Bronchial epithelial cell (primary cell): ENCODE measurements at regions not wholly inside any gene's neighbourhood (a gene's known extent, or its start where the extent isn't known, plus 50 kb on each side); places are given as distances from the start of the nearest gene placed in this dataset.
"Not testable (repeated sequence)": the region's sequence is repeated elsewhere in the genome, so short reads cannot be mapped to it uniquely, and the experiment has no call there.

Source experiments
- DNase-seq: peaks from one replicate; pipeline ENCODE4 v3.0.0-alpha.2; 2010; ENCODE audit warnings: low read depth
- FAIRE-seq: peaks from 2 replicates; lab custom pipeline; 2011; peaks lifted over from hg19 to GRCh38; lab: Jason Lieb, UNC
- H3K27me3 ChIP-seq: 2 replicates; pipeline ENCODE4 v1.5.1; 2011; ENCODE audit warnings: low read length; ENCODE audit not compliant: control insufficient read depth, insufficient read depth
- H3K36me3 ChIP-seq: 2 replicates; pipeline ENCODE4 v1.5.1; 2011; ENCODE audit warnings: low read length; ENCODE audit not compliant: control insufficient read depth, insufficient read depth
- H3K4me3 ChIP-seq: 2 replicates; pipeline ENCODE4 v1.5.1; 2011; ENCODE audit warnings: mild to moderate bottlenecking, low read depth, low read length, control low read depth
- TF ChIP-seq, protein P1 (sequence below): IDR thresholded peaks from 2 replicates; pipeline ENCODE4 v1.5.1; 2011; ENCODE audit warnings: mild to moderate bottlenecking, moderate library complexity, low read length, control low read depth, inconsistent platforms; ENCODE audit not compliant: insufficient read depth, severe bottlenecking

DNA sequence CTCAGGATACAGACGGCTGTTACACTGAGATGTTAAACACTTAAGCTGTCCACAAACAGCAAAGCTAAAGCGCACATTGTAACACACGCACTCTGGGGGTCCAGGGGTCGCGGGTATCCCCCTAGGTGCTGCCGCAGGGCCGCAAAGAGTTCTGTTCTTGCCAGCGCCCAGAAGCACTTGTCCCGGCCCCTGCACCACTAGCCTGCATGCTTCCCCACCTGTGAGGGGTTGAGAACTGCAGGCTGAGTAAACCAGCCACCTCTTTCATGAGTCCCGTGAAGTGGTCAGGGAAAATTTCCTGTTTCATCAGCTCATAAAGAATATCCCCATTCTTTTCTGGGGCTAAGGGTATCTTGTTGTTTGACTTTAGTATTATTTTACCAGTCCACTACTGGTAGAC lies 154.4 kb upstream of the FBXL17 start:
- TF ChIP-seq, protein P1, sequence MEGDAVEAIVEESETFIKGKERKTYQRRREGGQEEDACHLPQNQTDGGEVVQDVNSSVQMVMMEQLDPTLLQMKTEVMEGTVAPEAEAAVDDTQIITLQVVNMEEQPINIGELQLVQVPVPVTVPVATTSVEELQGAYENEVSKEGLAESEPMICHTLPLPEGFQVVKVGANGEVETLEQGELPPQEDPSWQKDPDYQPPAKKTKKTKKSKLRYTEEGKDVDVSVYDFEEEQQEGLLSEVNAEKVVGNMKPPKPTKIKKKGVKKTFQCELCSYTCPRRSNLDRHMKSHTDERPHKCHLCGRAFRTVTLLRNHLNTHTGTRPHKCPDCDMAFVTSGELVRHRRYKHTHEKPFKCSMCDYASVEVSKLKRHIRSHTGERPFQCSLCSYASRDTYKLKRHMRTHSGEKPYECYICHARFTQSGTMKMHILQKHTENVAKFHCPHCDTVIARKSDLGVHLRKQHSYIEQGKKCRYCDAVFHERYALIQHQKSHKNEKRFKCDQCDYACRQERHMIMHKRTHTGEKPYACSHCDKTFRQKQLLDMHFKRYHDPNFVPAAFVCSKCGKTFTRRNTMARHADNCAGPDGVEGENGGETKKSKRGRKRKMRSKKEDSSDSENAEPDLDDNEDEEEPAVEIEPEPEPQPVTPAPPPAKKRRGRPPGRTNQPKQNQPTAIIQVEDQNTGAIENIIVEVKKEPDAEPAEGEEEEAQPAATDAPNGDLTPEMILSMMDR: no peak
- FAIRE-seq (no peak), DNase-seq (no peak)
- H3K27me3 ChIP-seq: peaks cover 3% of the 10 kb centered on the region
- no peak overlapping the region for H3K4me3 ChIP-seq
- H3K36me3 ChIP-seq: no peaks in the 10 kb centered on the region

DNA sequence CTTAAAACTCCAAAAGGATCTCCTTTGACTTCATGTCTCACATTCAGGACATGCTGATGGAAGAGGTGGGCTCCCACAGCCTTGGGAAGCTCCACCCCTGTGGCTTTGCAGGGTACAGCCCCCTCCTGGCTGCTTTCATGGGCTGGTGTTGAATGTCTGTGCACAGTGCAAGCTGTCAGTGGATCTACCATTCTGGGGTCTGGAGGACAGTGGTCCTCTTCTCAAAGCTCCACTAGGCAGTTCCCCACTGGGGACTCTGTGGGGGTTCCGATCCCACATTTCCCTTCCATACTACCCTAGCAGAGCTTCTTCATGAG lies 150.2 kb upstream of the FBXL17 start:
- not testable (repeated sequence) for H3K36me3 ChIP-seq, FAIRE-seq, H3K27me3 ChIP-seq, DNase-seq, H3K4me3 ChIP-seq

DNA sequence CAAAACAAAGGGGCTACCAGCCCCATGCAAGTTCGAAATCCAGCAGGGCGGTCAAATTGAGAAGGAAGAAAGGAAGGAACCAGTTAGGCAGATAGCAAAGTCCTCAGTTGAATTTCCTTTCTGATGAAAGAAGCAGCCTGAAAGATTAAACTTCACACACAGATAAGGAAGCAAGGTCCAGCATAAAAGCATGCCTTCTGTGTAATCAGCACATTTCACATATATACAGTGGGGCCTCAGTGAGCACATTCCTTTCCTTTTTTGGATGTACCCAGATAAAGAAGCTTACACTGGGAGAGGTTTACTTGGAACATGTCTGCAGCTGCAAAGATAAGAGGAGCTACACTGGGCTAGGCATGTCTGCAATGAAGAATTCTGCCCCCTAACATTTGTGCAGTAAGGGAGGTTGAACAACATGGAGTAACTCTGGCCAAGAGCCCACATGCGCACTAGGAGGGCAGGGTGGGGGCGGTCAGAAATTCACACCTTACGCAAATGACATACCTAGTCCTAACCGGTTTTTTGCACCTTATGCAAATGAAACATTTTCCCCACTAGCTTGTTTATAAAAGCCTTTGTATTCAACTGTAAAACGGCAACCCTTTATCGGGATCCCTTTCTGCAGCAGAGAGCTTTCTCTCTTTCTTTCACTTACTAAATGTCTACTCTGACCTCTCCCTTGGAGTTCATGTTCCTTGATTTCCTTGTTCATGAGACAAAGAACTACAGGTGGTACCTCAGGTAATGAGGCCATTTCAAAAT lies 149.7 kb upstream of the FBXL17 start:
- DNase-seq (peak; percentile 18), FAIRE-seq (no peak)
- TF ChIP-seq, protein P1: no peak

DNA sequence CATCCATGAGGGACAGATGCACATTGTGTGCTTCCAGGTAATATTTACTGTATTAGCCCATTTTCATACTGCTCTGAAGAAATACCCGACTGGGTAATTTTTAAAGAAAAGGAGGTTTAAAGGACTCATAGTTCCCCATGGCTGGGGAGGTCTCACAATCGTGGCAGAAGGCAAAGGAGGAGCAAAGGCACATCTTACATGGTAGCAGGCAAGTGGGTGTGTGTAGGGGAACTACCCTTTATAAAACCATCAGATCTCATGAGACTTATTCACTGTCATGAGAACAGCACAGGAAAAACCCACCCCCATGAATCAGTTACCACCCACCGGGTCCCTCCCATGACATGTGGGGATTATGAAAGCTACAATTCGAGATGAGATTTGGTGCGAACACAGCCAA lies 148.8 kb upstream of the FBXL17 start:
- Histone ChIP-seq H3K4me3 (no peak overlapping the region), H3K27me3 (no peaks in the 10 kb centered on the region), H3K36me3 (no peaks in the 10 kb centered on the region)
- DNase-seq (no peak), FAIRE-seq (no peak)
- TF ChIP-seq, protein P1: no peak

More for the DNA sequence above, 149.7 kb upstream of the FBXL17 start:
- H3K4me3 ChIP-seq: no peak overlapping the region
- no peaks in the 10 kb centered on the region for H3K36me3 ChIP-seq
- H3K27me3 ChIP-seq: peaks cover 3% of the 10 kb centered on the region

DNA sequence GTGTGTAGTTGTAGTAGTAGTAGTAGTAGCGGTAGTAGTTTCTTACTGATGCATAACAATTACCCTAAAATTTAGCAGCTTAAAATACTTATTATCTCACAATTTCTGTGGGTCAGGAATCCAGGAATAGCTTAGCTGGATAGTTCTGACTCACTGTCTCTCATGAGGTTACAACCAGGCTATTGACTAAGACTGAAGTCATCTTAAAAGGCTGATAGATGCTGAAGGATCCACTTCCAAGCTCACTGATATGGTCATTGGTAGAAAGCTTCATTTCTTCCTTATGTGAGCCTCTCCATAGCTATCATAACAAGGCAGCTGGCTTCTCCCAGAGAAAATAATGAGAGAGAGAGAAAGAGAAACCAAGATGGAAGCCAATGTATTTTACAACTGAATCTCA lies 147.5 kb upstream of the FBXL17 start:
- DNase-seq (peak; percentile 58), FAIRE-seq (no peak)
- Histone ChIP-seq H3K36me3 (no peaks in the 10 kb centered on the region), H3K27me3 (no peaks in the 10 kb centered on the region), H3K4me3 (no peak overlapping the region)
- TF ChIP-seq, protein P1: no peak

DNA sequence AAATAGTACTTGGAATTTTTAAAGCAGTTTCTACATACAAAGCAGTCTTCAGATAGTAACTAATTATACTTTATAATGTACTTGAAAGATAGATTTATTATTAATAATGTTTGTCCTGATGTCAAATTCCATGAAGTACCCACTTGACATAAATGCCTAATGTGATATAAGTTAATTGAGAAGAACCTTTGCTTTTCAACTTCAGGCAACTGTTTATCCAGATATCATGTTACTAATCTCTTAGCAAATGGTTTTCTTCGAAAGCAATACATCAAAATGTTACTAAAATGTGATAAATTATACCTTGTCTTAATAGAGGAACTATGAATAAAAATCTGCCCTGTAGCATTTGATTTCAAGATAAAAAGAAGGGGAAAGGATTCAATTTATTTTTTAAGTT lies 146.8 kb upstream of the FBXL17 start:
- H3K27me3 ChIP-seq: no peaks in the 10 kb centered on the region
- TF ChIP-seq, protein P1: no peak
- FAIRE-seq (no peak), DNase-seq (no peak)
- no peaks in the 10 kb centered on the region for H3K36me3 ChIP-seq
- no peak overlapping the region for H3K4me3 ChIP-seq
